Hepatocyte (in vitro differentiated cells): ENCODE measurements at regions not wholly inside any gene's neighbourhood (a gene's known extent, or its start where the extent isn't known, plus 50 kb on each side); places are given as distances from the start of the nearest gene placed in this dataset.

ENCODE experiments used
- DNase-seq: peaks from one replicate; pipeline ENCODE4 v3.0.0-alpha.2; 2016; ENCODE audit warnings: low spot score
- H2AFZ ChIP-seq: fragments of 200-600 bp; sonication (generic); 2 replicates; pipeline ENCODE4 v1.6.0; 2016; ENCODE audit warnings: antibody characterized with exemption, mild to moderate bottlenecking
- H3K27ac ChIP-seq: fragments of 200-600 bp; sonication (generic); 2 replicates; pipeline ENCODE4 v1.5.1; 2016; ENCODE audit warnings: mild to moderate bottlenecking
- H3K27me3 ChIP-seq: fragments of 200-600 bp; sonication (generic); 2 replicates; pipeline ENCODE4 v1.6.1; 2016
- H3K36me3 ChIP-seq: fragments of 200-600 bp; sonication (generic); replicated peaks from 2 replicates; pipeline ENCODE4 v1.5.1; 2016; ENCODE audit warnings: low read depth; ENCODE audit not compliant: insufficient read depth
- H3K4me1 ChIP-seq: fragments of 200-600 bp; sonication (generic); 2 replicates; pipeline ENCODE4 v1.5.1; 2016; ENCODE audit warnings: mild to moderate bottlenecking, moderate library complexity; ENCODE audit not compliant: insufficient read depth
- H3K4me2 ChIP-seq: fragments of 200-600 bp; sonication (generic); 2 replicates; pipeline ENCODE4 v1.6.0; 2016
- H3K4me3 ChIP-seq: fragments of 200-600 bp; sonication (generic); 2 replicates; pipeline ENCODE4 v1.5.1; 2016; ENCODE audit warnings: mild to moderate bottlenecking
- H3K79me2 ChIP-seq: fragments of 200-600 bp; sonication (generic); 2 replicates; pipeline ENCODE4 v1.6.0; 2017; ENCODE audit warnings: mild to moderate bottlenecking
- H3K9me2 ChIP-seq: fragments of 200-600 bp; sonication (generic); replicated peaks from 2 replicates; pipeline ENCODE4 v1.6.0; 2017; ENCODE audit warnings: mild to moderate bottlenecking; ENCODE audit not compliant: insufficient read depth
- H3K9me3 ChIP-seq: fragments of 200-600 bp; sonication (generic); 2 replicates; pipeline ENCODE4 v1.5.1; 2016; ENCODE audit warnings: low read depth, mild to moderate bottlenecking
- H4K20me1 ChIP-seq: fragments of 200-600 bp; sonication (generic); 2 replicates; pipeline ENCODE4 v1.6.0; 2016; ENCODE audit warnings: mild to moderate bottlenecking; ENCODE audit not compliant: insufficient read depth, poor library complexity, severe bottlenecking
- CTCF ChIP-seq: fragments of 200-600 bp; sonication (generic); IDR thresholded peaks from 2 replicates; pipeline ENCODE4 v1.5.1; 2016; ENCODE audit warnings: antibody characterized with exemption, mild to moderate bottlenecking; ENCODE audit not compliant: poor library complexity
- EZH2 ChIP-seq: fragments of 200-600 bp; sonication (generic); IDR thresholded peaks from 2 replicates; pipeline ENCODE4 v1.6.1; 2016; ENCODE audit warnings: antibody characterized with exemption, mild to moderate bottlenecking, borderline replicate concordance
- EZH2phosphoT487 ChIP-seq: fragments of 200-600 bp; sonication (generic); IDR thresholded peaks from one replicate; pipeline ENCODE4 v1.6.1; 2018; ENCODE audit warnings: antibody characterized with exemption, mild to moderate bottlenecking, low read depth, moderate library complexity; ENCODE audit not compliant: unreplicated experiment, severe bottlenecking
- WGBS: methylation state at CpG from one replicate; pipeline ENCODE4 v1.1.6; 2016; ENCODE audit warnings: low lambda C conversion rate; ENCODE audit errors: missing lambda C conversion rate; 5-methylcytosine and 5-hydroxymethylcytosine counted together

- Histone ChIP-seq H3K79me2 (peaks cover 33% of the 10 kb centered on the region), H2AFZ (no peak overlapping the region), H3K4me1 (peaks cover 7% of the 10 kb centered on the region), H3K36me3 (no peaks in the 10 kb centered on the region), H3K4me3 (no peak overlapping the region), H3K9me2 (no peaks in the 10 kb centered on the region), H4K20me1 (no peaks in the 10 kb centered on the region), H3K9me3 (no peaks in the 10 kb centered on the region), H3K4me2 (no peak overlapping the region), H3K27ac (no peak overlapping the region), H3K27me3 (no peaks in the 10 kb centered on the region)
- over 99% methylated on average over 13 of the region's 23 CpGs for WGBS
- no peak for TF ChIP-seq EZH2
- TF ChIP-seq CTCF, result no peak
- no peak for TF ChIP-seq EZH2phosphoT487
- no peak for DNase-seq
Measured at GRCh38 chr2:134152045-134153010, 101.5 kb upstream of the MGAT5 start.

- Histone ChIP-seq H4K20me1 (no peaks in the 10 kb centered on the region), H3K4me3 (no peak overlapping the region)
Measured at GRCh38 chr2:134153294-134153880, 100.5 kb upstream of the MGAT5 start.

GRCh38 chr2:134154246-134154645 is 99.6 kb upstream of the MGAT5 start:
- Histone ChIP-seq H2AFZ (no peak overlapping the region), H3K27ac (no peak overlapping the region), H3K9me2 (no peaks in the 10 kb centered on the region), H3K4me2 (no peak overlapping the region), H3K4me3 (no peak overlapping the region), H3K4me1 (peaks cover 6% of the 10 kb centered on the region), H3K9me3 (no peaks in the 10 kb centered on the region), H3K27me3 (no peaks in the 10 kb centered on the region), H3K79me2 (peaks cover 37% of the 10 kb centered on the region), H3K36me3 (no peaks in the 10 kb centered on the region), H4K20me1 (no peaks in the 10 kb centered on the region)
- 71% methylated on average over 7 of the region's 7 CpGs for WGBS
- no peak for TF ChIP-seq EZH2
- TF ChIP-seq EZH2phosphoT487, result no peak
- TF ChIP-seq CTCF, result no peak
- DNase-seq, result no peak

More at GRCh38 chr2:134153294-134153880, 100.5 kb upstream of the MGAT5 start:
- TF ChIP-seq EZH2 (no peak), EZH2phosphoT487 (no peak), CTCF (no peak)
- H3K4me2 ChIP-seq, result no peak overlapping the region
- no peak overlapping the region for H2AFZ ChIP-seq
- no peak for DNase-seq
- no peaks in the 10 kb centered on the region for H3K27me3 ChIP-seq
- H3K4me1 ChIP-seq, result peaks cover 7% of the 10 kb centered on the region
- H3K9me2 ChIP-seq, result no peaks in the 10 kb centered on the region
- H3K79me2 ChIP-seq, result peaks cover 37% of the 10 kb centered on the region
- no peaks in the 10 kb centered on the region for H3K9me3 ChIP-seq
- H3K27ac ChIP-seq, result no peak overlapping the region
- no peaks in the 10 kb centered on the region for H3K36me3 ChIP-seq
- 61% methylated on average over 7 of the region's 7 CpGs for WGBS
